CD4-positive, alpha-beta T cell treated with Interleukin-12 subunit alpha and Interleukin-12 subunit beta, for 1 hour (primary cell): ENCODE measurements at regions not wholly inside any gene's neighbourhood (a gene's known extent, or its start where the extent isn't known, plus 50 kb on each side); places are given as distances from the start of the nearest gene placed in this dataset.

Source experiments
- DNase-seq: peaks from one replicate; pipeline ENCODE4 v3.0.0-alpha.2; 2020

- DNase-seq, result no peak
Measured at GRCh38 chrX:10021461-10022272, 54.5 kb downstream of the CLDN34 start.

- DNase-seq, result no peak
Measured at GRCh38 chrX:10022273-10022541, 55.0 kb downstream of the CLDN34 start.

- DNase-seq, result no peak
Measured at GRCh38 chrX:10022580-10023245, 55.6 kb downstream of the CLDN34 start.

GRCh38 chrX:10023821-10024220 is 56.7 kb downstream of the CLDN34 start:
- no peak for DNase-seq

GRCh38 chrX:10025742-10026493 is 58.8 kb downstream of the CLDN34 start:
- DNase-seq, result no peak

GRCh38 chrX:10028283-10029104 is 61.3 kb downstream of the CLDN34 start:
- DNase-seq, result no peak

GRCh38 chrX:10030570-10030969 is 63.4 kb downstream of the CLDN34 start:
- DNase-seq, result no peak

- no peak for DNase-seq
Measured at GRCh38 chrX:10031746-10032145, 64.6 kb downstream of the CLDN34 start.

GRCh38 chrX:10032147-10032546 is 65.0 kb downstream of the CLDN34 start:
- DNase-seq, result no peak

- DNase-seq, result no peak
Measured at GRCh38 chrX:10033375-10034007, 66.3 kb downstream of the CLDN34 start.

GRCh38 chrX:10034740-10035260 is 67.6 kb downstream of the CLDN34 start:
- no peak for DNase-seq

GRCh38 chrX:10038585-10038984 is 71.4 kb downstream of the CLDN34 start:
- no peak for DNase-seq

- DNase-seq, result no peak
Measured at GRCh38 chrX:10039821-10040793, 72.9 kb downstream of the CLDN34 start.

- no peak for DNase-seq
Measured at GRCh38 chrX:10040961-10041360, 73.8 kb downstream of the CLDN34 start.

- no peak for DNase-seq
Measured at GRCh38 chrX:10041383-10041782, 74.2 kb downstream of the CLDN34 start.

- no peak for DNase-seq
Measured at GRCh38 chrX:10042055-10042454, 74.9 kb downstream of the CLDN34 start.

- no peak for DNase-seq
Measured at GRCh38 chrX:10043386-10043785, 76.2 kb downstream of the CLDN34 start.

- DNase-seq, result no peak
Measured at GRCh38 chrX:10044021-10044420, 76.9 kb downstream of the CLDN34 start.

GRCh38 chrX:10045327-10046000 is 78.3 kb downstream of the CLDN34 start:
- no peak for DNase-seq

GRCh38 chrX:10047133-10047532 is 80.0 kb downstream of the CLDN34 start:
- DNase-seq, result no peak

- DNase-seq, result no peak
Measured at GRCh38 chrX:10047631-10048030, 80.5 kb downstream of the CLDN34 start.
